Limb (tissue), 2 donors: ENCODE measurements at regions not wholly inside any gene's neighbourhood (a gene's known extent, or its start where the extent isn't known, plus 50 kb on each side); places are given as distances from the start of the nearest gene placed in this dataset.
"Not testable (repeated sequence)": the region's sequence is repeated elsewhere in the genome, so short reads cannot be mapped to it uniquely, and the experiment has no call there.

Experiments used
- DNase-seq, 2 donors: peaks; one replicate each; pipeline ENCODE4 v3.0.0-alpha.2; 2016; ENCODE audit errors: extremely low spot score in 2 of 2

DNA sequence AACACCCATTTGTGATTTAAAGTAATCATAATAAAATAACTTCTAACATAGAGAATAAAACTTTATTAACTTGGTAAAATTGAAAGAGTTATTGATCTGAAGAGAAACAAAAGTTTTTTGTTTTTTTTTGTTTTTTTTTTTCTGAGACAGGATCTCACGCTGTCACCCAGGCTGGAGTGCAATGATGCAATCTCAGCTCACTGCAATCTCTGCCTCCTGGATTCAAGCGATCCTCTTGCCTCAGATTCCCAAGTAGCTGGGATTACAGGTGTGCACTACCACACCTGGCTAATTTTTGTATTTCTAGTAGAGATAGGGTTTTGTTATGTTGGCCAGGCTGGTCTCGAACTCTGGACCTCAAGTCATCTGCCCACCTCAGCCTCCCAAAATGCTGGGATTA, 116.5 kb upstream of the SPATA31D4 start:
- not testable (repeated sequence) for DNase-seq

DNA sequence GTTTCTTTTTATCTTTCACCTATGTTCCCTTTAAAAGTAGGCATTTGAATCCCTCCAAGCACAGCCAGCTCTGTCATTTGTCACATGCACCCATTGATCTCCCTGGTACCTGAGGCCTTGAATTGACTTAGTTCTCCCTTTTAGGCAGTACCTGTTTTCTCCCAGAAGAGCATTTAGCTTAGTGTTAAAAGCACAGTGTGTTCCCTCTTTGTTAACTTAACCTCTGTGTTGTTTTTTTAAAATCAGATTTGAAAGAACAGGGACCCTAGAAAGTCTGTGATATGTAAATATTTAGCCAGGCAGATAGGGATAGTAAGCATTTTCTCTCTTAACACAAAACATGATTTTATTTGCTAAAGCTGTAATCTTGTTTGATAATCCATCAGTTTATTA, 113.8 kb upstream of the SPATA31D4 start:
- no peak for DNase-seq

DNA sequence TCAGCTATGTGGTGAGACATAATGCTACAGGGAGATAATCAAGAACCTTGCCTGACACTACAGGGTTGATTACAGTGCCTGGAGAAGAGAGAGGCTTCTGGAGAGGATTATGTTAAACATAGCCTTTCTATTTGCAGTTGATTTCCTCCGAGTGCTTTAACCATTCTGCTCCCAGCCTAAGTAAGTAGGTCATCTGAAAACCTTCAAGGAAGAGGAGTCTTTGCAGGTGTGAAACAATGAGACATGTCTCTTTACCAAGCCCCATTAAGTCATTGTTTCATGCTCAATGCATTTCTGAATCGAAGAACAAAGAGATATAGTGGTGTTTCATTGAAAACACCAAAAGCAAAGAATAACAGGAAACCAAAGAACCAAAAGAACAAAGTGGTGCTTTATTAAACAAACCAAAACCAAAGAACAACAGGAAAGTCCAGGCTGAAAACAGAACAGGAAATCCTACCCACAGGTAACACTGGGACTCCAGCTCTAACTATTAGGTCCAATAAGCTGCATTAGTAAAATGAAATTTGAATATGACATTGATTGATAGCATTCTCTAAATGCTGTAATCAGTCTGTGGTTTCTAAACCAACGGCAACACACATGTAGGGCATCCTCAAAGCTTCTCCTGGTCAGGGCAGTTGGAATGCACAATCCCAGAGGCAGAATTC, 113.3 kb upstream of the SPATA31D4 start:
- DNase-seq = no peak

DNA sequence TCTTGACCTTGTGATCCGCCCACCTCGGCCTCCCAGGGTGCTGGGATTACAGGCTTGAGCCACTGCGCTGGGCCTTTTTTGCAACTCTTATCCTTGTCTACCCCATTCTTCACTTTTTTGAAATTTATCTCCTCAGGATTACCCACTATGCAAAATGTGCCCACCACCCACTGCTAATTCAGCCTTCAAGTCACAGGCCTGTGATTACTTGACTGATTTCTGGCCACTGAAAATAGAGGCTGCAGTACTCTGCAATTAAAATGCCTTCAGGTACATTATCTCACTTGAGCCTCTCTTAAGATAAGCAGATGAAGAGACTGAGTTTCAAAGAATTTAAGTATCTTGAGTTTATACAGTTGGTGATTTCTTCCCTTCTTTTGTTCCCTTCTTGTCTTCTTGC, 112.4 kb upstream of the SPATA31D4 start:
- no peak for DNase-seq

DNA sequence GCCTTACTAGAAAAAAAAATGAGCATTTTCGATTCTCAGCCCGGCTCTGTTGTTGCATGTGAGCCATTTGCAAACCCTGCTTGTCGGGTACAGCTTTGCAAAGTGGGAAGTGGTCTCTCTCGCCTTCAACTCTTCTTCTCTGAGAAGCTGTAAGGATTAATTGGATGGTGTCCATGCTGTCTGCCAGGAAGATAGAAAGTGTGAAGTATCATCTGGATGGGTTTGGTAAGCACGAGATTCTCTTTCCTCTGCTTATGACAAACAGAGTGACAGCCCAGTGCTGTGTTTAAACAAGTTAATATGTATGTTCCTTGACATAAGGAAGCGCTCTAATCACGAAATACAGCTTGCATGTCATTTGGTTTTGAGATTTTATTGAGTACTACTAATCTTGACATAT, 109.1 kb upstream of the SPATA31D4 start:
- no peak for DNase-seq

DNA sequence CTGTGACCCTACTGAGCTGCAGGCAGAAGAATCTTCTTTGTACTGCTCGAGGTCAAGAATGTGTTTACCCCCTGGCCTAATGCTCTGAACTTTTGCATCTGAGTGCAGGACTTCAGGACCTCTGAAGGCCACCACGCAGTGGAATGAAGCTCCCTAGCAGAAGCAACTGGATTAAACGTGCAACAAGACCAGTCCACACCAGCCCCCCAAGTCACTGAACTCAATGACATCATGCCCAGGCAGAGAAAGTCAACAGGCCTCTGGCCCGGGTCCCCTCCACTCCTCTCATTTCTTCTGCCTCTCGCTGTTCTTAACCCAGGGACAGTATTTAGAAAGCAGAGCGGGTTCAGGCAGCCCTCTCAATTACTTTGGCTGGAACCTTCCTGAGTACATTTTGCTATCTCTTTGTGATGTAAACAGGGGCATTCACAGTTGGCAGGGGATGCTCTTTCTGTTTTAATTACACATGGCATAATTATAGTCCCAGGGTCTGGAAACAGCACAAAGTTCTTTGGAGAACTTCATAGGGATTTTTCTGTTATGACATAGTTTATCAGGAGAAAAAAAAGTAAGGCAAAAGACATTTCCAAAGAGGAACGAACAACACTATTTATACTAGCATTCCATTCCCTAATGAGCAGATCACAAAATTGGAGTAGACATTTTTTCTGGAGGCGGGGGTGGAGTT, 108.2 kb upstream of the SPATA31D4 start:
- DNase-seq = no peak

DNA sequence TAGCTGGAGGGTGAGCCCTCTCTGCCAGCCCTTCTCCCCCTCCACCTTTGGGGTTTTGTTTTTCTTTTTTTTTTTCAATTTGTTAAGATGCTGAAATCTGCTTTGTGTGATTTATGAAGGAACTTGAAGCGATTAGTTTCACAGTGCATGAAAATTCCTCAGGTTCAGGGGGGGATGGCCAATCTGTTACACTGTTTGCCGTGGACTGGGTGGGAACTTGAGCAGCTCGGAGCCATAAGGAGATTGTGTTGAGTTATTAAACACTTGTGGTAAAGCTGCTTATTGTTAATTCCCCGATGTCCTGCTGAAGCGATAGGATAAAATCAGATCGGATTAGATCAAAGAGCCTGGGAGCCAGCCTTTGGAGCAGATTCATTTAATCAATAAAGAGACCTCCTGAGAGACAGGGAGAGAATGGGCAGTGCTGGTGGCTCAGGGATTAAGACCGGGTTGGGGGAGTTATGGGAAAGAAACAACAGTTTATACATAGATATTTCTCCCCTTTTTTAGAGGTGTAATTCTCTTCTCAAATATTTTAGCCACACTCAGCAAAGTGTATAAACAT, 105.8 kb upstream of the SPATA31D4 start:
- no peak for DNase-seq

DNA sequence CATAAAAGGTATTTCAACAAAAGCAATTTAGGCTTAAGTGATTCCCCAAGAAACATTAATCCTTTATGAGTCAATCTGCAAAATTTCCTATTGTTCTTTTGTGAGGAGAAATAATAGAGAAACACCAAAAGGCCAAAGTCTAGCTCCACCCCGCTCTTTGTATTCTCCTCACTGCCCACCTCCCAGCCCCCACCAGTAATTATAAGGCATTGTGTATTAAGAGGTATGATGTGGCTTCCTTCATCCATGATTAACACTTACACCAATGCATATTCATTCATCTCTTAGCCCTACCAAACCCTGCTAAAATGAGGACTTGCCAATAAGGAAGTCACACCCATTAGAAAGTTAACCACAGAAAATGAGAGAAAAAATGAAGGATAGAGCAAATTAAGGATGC, 105.3 kb upstream of the SPATA31D4 start:
- no peak for DNase-seq

DNA sequence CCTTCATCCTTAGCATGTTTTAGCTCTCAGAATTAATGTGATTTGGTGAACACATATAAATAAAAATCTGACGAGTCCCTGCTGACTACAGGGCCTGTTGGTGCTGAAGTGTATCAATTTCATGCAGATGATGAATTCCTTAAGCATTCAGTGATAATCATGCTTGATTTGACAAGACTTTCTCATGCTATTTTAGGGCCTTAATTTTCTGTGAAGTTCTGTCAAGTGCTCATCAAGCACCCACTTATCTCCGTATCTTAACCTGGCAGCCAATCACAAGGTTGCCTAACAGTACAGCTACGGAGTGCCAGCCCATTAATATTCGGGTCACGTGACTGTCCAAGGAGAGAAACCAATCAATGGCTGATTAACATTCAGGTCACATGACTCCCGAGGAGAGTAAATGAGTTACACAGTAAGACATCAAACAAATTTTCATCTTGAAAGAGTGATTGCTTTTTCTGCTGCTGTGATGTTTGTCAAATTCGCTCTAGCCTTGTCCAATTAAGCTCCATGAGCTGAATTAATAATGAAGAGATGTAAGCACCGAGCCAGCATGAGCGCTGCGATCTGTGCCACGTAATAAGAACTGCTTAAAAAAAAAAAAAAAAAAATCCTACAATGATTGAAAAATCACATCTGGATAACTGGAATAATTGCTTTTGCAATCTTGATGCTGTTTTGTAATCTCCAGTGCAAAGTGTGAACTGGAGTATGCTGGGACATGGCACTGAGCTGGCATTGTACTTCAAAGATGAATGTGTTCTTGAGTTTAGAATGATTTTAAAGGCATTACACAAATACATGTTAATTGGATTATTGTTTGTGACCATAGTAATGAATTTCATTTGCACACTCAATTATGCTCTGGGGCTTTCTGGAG, 104.3 kb upstream of the SPATA31D4 start:
- no peak for DNase-seq

DNA sequence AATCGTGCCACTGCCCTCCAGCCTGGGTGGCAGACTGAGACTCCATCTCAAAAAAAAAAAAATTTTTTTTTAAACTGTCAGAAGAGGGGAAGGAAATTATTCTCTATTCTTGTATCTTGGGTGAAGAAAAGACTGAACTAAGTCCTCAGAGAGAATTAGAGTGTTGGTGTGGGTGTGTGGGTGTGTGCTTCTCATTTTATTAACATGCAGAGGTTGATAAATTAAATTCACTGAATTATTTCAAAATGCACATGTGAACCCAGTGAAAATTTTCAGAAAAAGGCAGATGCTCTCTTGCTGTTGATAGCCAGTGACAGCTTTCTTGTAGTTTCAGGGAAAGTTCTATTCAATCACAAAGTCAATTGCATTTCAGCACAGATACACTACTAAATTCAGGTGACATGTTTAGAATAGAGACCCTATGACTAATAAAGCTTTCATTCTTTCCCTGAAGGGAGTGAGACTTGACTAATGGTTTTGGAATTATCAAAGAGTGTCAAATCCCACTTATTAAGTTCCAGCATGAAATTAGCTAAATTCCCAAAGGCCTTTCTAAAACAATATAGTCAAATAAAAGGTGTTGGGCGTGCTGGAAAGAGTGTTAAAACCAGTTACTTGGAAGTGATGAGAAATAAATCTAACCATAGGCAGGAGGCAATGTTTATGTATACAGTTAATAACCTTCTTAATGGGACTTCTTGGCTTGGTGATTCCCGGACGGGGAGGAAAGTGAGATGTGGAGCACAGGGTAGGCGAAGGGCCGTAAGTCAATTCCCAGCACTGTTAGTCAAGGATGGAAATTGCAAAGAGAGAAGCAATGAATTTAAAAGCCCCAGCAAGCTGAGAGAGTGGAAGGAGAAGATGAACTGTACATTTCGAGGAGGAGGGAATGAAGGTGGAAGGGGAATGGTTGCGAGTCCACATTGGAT, 103.2 kb upstream of the SPATA31D4 start:
- no peak for DNase-seq

DNA sequence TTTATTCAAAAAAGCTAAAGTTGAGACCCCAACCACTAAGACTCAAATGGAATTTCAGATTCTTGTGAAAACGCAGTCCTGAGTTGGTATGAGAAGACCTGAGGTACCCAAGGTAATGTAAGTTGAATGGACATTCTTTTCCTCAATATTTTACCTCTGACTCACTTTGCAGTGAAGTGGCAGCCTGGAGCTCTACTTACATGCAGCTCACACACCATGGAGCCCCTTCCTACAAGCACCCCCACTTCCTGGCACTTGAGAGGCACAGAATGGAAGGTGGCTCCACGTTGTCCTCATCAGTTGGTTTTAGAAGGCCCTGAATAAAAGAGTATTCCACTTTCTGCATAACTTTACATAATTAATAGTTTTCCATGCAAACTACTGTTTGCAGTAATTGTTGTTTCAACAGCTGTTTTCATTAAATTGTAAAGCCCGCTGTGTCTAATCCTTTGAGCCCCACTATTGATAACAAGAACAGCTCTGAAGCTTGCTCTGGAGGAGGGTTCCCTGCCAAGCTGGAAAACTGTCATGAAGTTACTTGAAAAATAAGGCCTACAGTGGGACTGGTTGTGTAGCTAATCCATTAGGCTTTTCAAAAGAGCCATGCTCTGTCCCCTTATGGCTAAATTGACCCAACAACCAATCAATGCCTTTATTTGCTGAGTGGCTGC, 102.2 kb upstream of the SPATA31D4 start:
- DNase-seq = no peak

DNA sequence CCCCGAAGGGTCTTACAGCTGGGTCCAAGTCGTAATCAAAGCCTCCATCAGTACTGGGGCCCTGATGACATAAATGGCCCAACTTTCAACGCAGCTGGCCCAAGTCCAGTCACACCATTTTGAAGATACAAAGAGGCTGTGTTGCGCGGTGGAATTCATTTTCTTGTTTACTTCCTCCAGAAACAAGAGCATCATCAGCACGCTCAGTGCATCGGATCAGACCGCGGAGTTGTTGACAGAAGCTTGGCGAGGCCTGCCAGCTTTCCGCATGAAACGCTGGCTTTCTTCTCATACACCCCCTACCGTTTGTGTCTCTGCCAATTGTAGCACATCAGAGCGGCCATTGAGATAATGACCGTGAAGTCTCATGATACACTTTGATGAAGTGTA, 101.7 kb upstream of the SPATA31D4 start:
- DNase-seq = peak; percentile 78 to 86

DNA sequence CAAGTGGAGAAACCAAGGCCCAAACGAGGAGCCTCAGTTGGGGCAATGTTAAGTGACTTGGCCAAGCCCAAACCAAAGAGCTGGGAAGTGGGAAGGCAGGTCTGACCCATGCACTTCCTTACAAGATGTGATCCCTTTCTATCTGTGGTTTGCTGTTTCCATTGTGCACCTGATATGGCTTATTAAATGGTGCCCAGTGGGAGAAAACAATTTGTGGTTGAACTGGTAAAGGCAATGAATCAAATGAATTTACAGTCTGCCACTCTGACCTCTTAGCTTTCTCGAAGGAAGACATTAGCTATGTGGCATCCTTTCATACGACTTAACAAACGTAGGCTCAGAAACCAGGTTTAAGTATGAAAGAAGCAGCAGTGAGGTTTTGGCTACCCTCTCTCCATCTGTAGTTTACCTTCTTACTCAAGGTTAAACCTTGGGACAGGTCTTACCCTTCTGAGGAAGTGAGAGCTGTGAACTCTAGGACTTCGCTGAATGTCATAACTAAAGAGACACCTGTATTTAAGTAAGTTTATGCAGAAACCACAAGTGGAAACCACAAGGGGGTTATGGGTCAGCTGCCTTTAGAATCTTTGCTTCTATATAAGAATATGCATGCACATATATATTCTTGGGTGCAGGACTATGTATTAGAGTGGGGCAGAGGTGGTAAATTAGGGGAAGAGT, 100.5 kb upstream of the SPATA31D4 start:
- DNase-seq = no peak

DNA sequence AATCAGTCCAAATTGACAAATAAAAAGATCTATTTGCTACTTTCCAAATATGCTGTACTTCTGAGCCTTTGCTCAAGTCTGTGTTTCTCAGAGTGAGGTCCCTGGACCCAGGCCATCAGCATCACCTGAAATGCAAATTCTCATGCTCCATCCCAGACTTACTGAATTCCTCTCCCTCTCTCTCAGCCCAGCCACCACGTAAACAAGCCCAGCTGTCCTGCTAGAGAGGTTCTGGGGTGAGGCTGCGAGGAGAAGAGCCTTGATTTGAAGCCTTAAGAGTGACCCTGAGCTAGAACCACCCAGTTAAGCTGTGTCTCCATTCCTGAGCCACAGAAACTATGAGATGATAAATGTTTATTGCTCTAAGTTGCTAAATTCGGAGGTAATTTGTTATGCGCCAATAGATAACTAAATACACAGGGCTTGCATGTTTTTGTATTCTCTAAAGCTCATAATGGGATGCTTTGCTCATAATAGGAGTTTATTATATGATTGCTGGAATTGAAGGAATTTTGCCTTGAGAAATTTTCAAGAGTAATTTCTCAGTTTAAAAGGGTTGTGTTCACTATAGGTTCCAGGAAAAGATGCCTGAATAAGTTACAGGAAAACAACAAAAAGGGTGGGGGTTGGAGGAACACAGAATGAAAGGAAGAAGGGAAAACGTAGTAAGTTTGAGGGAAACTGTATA, 98.9 kb upstream of the SPATA31D4 start:
- no peak for DNase-seq

DNA sequence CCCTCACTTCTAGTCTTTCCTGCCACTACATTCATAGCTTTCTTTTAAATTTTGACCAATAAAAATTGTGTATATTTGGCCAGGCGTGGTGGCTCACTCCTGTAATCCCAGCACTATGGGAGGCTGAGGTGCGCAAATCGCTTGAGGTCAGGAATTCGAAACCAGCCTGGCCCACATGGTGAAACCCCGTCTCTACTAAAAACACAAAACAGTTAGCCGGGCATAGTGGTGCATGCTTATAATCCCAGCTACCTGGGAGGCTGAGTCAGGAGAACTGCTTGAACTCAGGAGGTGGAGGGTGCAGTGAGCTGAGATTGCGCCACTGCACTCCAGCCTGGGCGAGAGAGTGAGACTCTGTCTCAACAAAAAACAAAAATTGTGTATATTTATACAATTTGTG, 97.8 kb upstream of the SPATA31D4 start:
- DNase-seq = not testable (repeated sequence)

DNA sequence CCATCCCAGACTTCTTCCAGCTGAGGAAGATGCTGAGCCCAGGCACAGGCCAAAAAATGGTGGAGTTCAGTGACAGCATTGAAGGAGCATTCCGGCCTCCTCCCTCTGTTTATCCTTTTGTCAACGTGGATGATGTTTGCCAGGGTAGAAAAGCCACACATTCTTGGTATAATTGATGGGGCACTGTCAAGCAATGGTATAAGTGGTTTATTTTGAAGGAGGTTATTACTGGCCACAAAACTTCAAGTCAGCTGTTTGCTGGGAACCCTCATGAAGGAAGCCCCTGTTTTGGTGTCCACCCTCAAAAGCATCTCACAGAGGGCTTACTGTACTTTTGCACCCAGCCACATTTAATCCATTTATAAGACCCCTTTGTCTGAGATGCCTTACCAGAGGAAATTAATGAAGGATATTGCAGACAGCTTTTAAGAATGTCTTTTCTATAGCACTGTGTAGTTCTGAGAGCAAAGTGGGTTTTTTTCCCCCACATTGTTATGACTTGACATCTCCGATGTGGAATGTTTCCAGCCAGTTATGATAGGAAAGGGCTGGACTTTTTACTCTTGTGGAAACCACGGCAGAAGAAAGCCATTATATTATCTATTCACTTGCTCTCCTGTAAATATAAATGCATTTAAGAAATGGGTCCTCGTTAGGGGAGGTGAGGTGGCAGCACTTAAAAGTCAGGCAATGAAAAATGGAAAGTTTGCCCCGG, 95.5 kb upstream of the SPATA31D4 start:
- DNase-seq = no peak

DNA sequence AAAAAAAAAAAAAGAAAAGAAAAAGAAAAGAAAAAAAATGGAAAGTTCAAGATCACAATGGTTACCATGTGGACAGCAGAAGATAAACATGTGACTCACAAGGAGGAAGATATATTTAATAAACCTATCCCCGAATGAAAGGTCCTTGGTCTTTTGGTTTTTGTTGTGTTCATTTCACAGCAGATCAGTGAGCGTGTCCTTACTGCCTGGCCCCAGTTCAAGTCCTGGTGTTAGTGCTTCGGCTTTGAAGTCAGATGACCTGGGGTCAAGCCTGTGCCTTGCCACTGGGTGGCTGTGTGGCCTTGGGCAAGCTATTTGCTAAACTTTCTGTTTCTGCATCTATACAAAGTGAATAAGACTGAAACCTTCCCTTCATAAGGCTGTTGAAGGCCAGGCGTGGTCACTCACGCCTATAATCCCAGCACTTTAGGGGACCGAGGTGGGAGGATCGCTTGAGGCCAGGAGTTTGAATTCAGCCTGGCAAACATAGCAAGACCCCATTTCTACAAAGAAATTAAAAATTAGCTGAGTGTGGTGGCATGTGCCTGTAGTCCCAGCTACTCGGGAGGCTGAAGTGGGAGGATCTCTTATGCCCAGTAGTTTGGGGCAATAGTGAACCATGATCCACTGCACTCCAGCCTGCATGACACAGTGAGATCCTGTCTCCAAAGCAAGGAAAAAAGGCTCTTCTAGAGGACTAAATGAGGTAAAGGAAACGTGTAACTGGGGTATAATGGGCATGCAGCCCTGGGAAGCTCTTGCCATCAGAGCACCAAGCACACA, 94.5 kb upstream of the SPATA31D4 start:
- no peak for DNase-seq

DNA sequence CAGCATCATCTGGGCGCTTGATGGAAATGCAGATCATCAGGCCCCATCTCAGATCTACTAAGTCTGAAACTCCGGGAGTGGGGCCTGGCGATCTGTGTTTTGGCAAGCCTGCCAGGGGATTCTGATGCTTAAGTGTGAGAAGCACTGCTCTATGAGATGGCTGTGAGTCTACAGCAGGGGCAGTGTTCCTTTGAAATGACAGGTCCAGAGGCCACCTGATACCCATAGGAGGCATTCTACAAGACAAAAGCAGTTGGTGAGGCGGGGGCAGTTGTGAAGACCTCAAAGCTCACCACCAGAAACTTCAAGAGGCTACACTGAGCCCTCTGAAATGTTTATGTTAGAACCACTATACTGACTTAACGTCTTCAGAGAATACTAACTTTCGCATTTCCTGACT, 86.9 kb upstream of the SPATA31D4 start:
- DNase-seq = no peak
